T-cell (primary cell): ENCODE measurements at regions not wholly inside any gene's neighbourhood (a gene's known extent, or its start where the extent isn't known, plus 50 kb on each side); places are given as distances from the start of the nearest gene placed in this dataset.
A peak's percentile ranks its signal among the peaks of the same experiment; 100 is the strongest.

Experiments used
- ATAC-seq, 4 experiments: fragments of 200-7000 bp in 3 of 4; fragments of 150-1000 bp in 1 of 4; cut with Tn5 transposase; replicated peaks in 1 of 4; 1 replicate in 3 of 4; 2 replicates in 1 of 4; pipeline ENCODE4 v1.10.0; 2021; ENCODE audit warnings: moderate library complexity in 3 of 4, mild to moderate bottlenecking in 2 of 4, moderate number of reproducible peaks in 1 of 4
- CTCF ChIA-PET, 2 donors: fragments of 300-600 bp; sonication (Branson Sonifier 250); formaldehyde crosslinking; loops; one replicate each; lab custom pipeline; 2022; ENCODE audit warnings: antibody characterized with exemption in 2 of 2; lab: Charles Lee
- POLR2A ChIA-PET, 2 donors: fragments of 300-600 bp; sonication (Branson Sonifier 250); formaldehyde crosslinking; loops; one replicate each; lab custom pipeline; 2022; ENCODE audit warnings: antibody characterized with exemption in 2 of 2; lab: Charles Lee
- DNase-seq, 35 experiments: peaks; one replicate each; pipeline versions ENCODE4 v3.0.0 to v3.0.0-alpha.2; 2013 to 2023
- H3K27ac ChIP-seq: one replicate; pipeline ENCODE4 v1.5.1; 2013; ENCODE audit warnings: low read length
- H3K27me3 ChIP-seq, 2 experiments: replicated peaks in 1 of 2; 1 replicate in 1 of 2; 2 replicates in 1 of 2; pipeline versions ENCODE4 v1.6.1 to v1.7.0; 2013; ENCODE audit warnings: low read length in 1 of 2, mixed read lengths in 1 of 2; ENCODE audit not compliant: control insufficient read depth in 2 of 2, insufficient read depth in 2 of 2; ENCODE audit errors: extremely low read depth in 1 of 2
- H3K36me3 ChIP-seq, 2 donors: 1 replicate in 1 of 2; 2 replicates in 1 of 2; pipeline versions ENCODE4 v1.6.1 to v1.7.0; 2013; ENCODE audit warnings: low read length in 1 of 2; ENCODE audit not compliant: control insufficient read depth in 2 of 2, insufficient read depth in 1 of 2; ENCODE audit errors: extremely low read depth in 1 of 2
- H3K4me1 ChIP-seq, 2 experiments: 1 replicate in 1 of 2; 2 replicates in 1 of 2; pipeline versions ENCODE4 v1.6.1 to v1.7.0; 2013; ENCODE audit warnings: low read length in 2 of 2, mixed read lengths in 1 of 2; ENCODE audit not compliant: insufficient read depth in 2 of 2, control insufficient read depth in 1 of 2; ENCODE audit errors: extremely low read depth in 1 of 2
- H3K4me3 ChIP-seq, 2 donors: 1 replicate in 1 of 2; 2 replicates in 1 of 2; pipeline versions ENCODE4 v1.5.1 to v1.7.0; 2013; ENCODE audit warnings: mild to moderate bottlenecking in 2 of 2, low read length in 1 of 2, moderate library complexity in 1 of 2; ENCODE audit not compliant: control insufficient read depth in 1 of 2; ENCODE audit errors: extremely low read depth in 1 of 2
- H3K9me3 ChIP-seq: 2 replicates; pipeline ENCODE4 v1.7.0; 2013
- H3K27ac Mint-ChIP-seq, 2 donors: one replicate each; pipeline ENCODE4 v1.8.0; 2020 to 2021; ENCODE audit warnings: mild to moderate bottlenecking in 2 of 2, mixed read lengths in 2 of 2
- H3K27me3 Mint-ChIP-seq, 2 donors: one replicate each; pipeline ENCODE4 v1.8.0; 2021 to 2022; ENCODE audit warnings: mixed read lengths in 2 of 2
- H3K36me3 Mint-ChIP-seq: one replicate; pipeline ENCODE4 v1.8.0; 2021; ENCODE audit warnings: mixed read lengths
- H3K4me1 Mint-ChIP-seq, 3 donors: one replicate each; pipeline ENCODE4 v1.8.0; 2020 to 2022; ENCODE audit warnings: mixed read lengths in 3 of 3, mild to moderate bottlenecking in 1 of 3
- H3K4me3 Mint-ChIP-seq, 3 donors: one replicate each; pipeline ENCODE4 v1.8.0; 2020 to 2022; ENCODE audit warnings: mild to moderate bottlenecking in 3 of 3, mixed read lengths in 3 of 3, moderate library complexity in 3 of 3
- H3K9me3 Mint-ChIP-seq, 3 donors: one replicate each; pipeline ENCODE4 v1.8.0; 2020 to 2022; ENCODE audit warnings: mixed read lengths in 3 of 3
- WGBS: methylation state at CpG from one replicate; pipeline ENCODE4 v1.1.5; 2013; ENCODE audit warnings: missing lambda C conversion rate; ENCODE audit not compliant: insufficient coverage; 5-methylcytosine and 5-hydroxymethylcytosine counted together

DNA sequence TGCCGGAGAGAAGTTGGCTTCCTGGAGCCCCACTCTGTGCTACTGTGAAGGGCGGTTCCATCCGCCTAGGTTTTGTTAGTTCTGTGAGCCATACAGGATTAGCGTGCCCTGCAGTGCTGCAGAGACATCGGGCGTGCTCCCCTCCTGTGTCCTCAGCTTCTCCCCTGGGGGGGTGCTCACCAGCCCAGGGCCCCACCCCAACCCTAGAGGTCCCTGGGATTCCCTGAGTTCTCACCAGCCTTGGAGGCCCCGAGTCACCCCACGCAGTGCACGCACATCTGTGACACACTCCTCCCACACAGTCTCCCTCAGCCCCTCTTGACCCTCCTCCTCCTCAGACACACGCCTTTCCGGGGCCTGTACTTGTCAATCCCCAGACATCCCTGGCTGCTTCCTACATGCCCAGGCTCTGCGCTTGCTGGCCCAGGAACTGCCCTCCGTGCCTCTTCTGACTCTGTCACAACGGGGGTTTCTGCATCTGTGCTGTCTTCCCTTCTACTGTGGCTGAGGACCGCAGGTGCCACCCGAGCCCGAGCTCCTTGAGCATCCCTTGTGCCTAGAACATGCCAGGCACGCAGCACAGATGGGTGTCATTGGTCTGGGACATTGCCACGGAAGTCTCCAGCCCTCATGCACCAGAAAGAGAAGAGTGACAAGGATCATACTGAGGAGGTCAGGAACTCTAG, 123.2 kb upstream of the RPS6KA2 start:
- Mint-ChIP-seq H3K4me3 (peak overlapping the region in 1 of 3 donors; percentile 51), H3K27ac (no peak overlapping the region), H3K36me3 (peaks cover 5% of the 10 kb centered on the region), H3K4me1 (peaks cover 9 to 12% (median 12%) of the 10 kb centered on the region in 3 donors), H3K27me3 (peaks cover 8 to 10% of the 10 kb centered on the region in 2 donors), H3K9me3 (no peaks in the 10 kb centered on the region)
- H3K4me1 ChIP-seq = peaks cover 13 to 17% of the 10 kb centered on the region in 2 experiments
- ATAC-seq = no peak
- ChIA-PET POLR2A (no interaction called here), CTCF (no interaction called here)
- peaks cover 0 to 12% of the 10 kb centered on the region in 2 experiments for H3K27me3 ChIP-seq
- DNase-seq = no peak
- H3K36me3 ChIP-seq = no peaks in the 10 kb centered on the region
- WGBS = 87% methylated on average over 16 of the region's 19 CpGs
- no peak overlapping the region for H3K27ac ChIP-seq
- peak overlapping the region in 1 of 2 donors; percentile 68 for H3K4me3 ChIP-seq
- H3K9me3 ChIP-seq = no peaks in the 10 kb centered on the region

DNA sequence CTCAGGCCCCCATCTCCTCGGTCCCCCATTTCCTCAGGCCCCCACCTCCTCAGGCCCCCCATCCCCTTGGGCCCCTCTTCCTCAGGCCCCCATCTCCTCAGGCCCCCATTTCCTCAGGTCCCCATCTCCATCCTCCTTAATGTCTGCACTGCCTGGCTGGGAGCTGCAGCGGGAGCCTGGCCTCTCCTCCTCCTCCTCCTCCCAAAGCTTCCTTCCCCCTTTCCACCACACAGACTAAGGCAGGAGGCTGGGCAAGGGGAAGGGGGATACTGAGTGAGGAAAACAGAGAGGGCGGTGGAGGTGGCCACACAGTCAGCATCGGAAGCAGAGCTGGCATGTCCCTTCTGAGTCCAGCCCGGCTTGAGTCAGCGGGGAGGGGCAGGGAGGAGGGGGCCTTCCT, 122.6 kb upstream of the RPS6KA2 start:
- Histone ChIP-seq H3K36me3 (no peaks in the 10 kb centered on the region), H3K4me1 (peaks cover 13 to 17% of the 10 kb centered on the region in 2 experiments), H3K27me3 (peaks cover 0 to 13% of the 10 kb centered on the region in 2 experiments), H3K27ac (no peak overlapping the region), H3K4me3 (no peak overlapping the region), H3K9me3 (no peaks in the 10 kb centered on the region)
- POLR2A ChIA-PET = no interaction called here
- no peak overlapping the region for H3K27ac Mint-ChIP-seq
- 96% methylated on average over 4 of the region's 6 CpGs for WGBS
- H3K27me3 Mint-ChIP-seq = peaks cover 8 to 10% of the 10 kb centered on the region in 2 donors
- H3K4me3 Mint-ChIP-seq = no peak overlapping the region
- ATAC-seq (no peak), DNase-seq (no peak)
- peaks cover 9 to 12% (median 12%) of the 10 kb centered on the region in 3 donors for H3K4me1 Mint-ChIP-seq
- CTCF ChIA-PET = no interaction called here
- H3K9me3 Mint-ChIP-seq = no peaks in the 10 kb centered on the region
- H3K36me3 Mint-ChIP-seq = peaks cover 5% of the 10 kb centered on the region

DNA sequence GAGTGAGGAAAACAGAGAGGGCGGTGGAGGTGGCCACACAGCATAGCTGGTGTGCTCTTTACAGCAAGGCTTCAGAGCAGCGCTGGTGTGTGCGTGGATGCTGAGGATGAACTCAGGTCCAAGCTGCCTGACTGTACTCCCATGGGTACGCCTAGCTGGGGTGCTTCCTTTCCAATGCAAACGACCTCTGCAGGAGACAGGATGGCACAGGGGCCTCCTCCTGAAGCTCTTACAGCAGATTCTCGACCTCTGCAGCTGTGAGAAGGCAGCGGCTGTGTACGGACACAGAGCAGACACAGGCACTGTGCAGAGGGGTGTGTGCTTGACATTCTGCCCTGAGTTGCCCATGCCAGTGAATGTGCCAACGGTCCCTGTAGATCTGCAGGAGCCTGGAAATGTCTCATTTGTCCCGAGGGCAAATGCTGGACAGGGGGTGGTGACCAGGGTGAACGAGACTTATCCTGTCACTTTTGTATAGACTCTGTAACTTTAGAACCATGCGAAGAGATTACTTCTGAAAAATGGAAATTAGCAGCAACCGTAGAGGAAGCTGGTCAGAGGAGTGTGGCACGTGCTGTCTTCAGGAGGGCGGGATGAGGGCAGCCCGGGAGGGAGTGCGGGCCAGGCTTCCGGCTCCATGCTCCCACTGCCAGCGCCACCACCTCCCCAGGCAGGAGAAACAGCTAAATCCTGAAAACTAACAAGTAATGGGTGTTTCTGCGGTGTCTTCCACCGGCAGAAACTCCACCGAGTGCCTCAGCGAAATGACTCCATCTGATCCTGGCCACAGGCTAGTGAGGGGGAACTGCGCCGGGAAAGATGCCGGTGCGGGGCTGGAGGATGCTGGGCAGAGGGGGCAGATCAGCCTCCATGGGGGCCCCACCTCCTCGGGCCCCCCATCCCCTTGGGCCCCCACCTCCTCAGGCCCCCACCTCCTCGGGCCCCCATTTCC, 120.9 kb upstream of the RPS6KA2 start:
- Histone ChIP-seq H3K4me3 (no peak overlapping the region), H3K36me3 (no peaks in the 10 kb centered on the region), H3K27me3 (peaks cover 0 to 14% of the 10 kb centered on the region in 2 experiments), H3K9me3 (no peaks in the 10 kb centered on the region), H3K4me1 (peaks cover 13 to 17% of the 10 kb centered on the region in 2 experiments), H3K27ac (no peak overlapping the region)
- H3K27ac Mint-ChIP-seq = no peak overlapping the region
- H3K27me3 Mint-ChIP-seq = peaks cover 4 to 10% of the 10 kb centered on the region in 2 donors
- ChIA-PET CTCF (no interaction called here), POLR2A (no interaction called here)
- DNase-seq = no peak
- peaks cover 9 to 12% (median 12%) of the 10 kb centered on the region in 3 donors for H3K4me1 Mint-ChIP-seq
- 66% methylated on average over 20 of the region's 29 CpGs for WGBS
- ATAC-seq = no peak
- no peaks in the 10 kb centered on the region for H3K36me3 Mint-ChIP-seq
- no peaks in the 10 kb centered on the region for H3K9me3 Mint-ChIP-seq
- H3K4me3 Mint-ChIP-seq = no peak overlapping the region

DNA sequence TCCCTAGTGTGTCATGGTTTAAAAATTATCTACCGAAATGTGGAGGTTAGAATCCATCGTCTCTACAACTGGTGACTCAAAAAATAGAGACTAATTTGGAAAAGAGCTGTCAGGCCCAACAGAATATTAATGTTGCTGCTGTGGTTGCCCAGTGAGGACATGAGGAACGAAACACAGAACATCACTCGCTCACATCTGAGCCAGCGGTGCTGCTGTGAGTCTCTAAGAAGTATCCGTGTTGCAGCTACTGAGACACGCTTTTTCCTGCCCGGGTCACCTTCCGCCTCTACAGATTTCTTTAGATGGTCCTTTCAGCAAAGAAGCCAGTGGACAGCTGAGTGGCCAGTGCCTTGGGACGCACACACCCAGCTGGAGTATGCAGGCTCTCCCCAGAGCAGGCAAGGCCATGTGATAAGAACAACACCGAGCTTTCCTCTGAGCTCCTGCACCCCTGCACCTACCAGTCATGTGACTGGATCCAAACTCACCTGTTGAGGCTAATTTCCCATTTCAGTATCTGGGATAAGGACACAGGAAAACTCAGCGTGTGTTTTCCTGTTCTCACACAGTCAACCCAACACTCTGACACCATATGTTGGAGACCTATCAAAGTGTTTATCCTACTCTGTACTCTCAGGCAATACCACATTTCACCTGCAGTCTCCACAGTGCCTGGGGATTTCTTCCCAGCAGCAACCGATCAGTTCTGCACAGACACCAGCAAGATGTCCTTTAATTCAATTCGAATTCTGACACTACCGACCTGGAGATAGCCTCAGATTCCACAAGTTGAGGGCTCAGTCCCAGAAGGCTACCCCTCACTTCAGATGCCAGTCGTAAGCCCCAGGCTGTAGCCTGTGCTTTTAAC, 119.0 kb upstream of the RPS6KA2 start:
- H3K4me1 ChIP-seq = peaks cover 12 to 13% of the 10 kb centered on the region in 2 experiments
- no peak for DNase-seq
- Mint-ChIP-seq H3K9me3 (no peaks in the 10 kb centered on the region), H3K27ac (no peak overlapping the region), H3K4me1 (peaks cover 7 to 8% (median 8%) of the 10 kb centered on the region in 3 donors), H3K36me3 (no peaks in the 10 kb centered on the region), H3K4me3 (no peak overlapping the region), H3K27me3 (peaks cover 4 to 5% of the 10 kb centered on the region in 2 donors)
- no peak overlapping the region for H3K27ac ChIP-seq
- CTCF ChIA-PET = no interaction called here
- H3K4me3 ChIP-seq = no peak overlapping the region
- ATAC-seq = no peak
- H3K36me3 ChIP-seq = no peaks in the 10 kb centered on the region
- no peaks in the 10 kb centered on the region for H3K9me3 ChIP-seq
- POLR2A ChIA-PET = no interaction called here
- 93% methylated on average over 14 of the region's 16 CpGs for WGBS
- peaks cover 0 to 10% of the 10 kb centered on the region in 2 experiments for H3K27me3 ChIP-seq

DNA sequence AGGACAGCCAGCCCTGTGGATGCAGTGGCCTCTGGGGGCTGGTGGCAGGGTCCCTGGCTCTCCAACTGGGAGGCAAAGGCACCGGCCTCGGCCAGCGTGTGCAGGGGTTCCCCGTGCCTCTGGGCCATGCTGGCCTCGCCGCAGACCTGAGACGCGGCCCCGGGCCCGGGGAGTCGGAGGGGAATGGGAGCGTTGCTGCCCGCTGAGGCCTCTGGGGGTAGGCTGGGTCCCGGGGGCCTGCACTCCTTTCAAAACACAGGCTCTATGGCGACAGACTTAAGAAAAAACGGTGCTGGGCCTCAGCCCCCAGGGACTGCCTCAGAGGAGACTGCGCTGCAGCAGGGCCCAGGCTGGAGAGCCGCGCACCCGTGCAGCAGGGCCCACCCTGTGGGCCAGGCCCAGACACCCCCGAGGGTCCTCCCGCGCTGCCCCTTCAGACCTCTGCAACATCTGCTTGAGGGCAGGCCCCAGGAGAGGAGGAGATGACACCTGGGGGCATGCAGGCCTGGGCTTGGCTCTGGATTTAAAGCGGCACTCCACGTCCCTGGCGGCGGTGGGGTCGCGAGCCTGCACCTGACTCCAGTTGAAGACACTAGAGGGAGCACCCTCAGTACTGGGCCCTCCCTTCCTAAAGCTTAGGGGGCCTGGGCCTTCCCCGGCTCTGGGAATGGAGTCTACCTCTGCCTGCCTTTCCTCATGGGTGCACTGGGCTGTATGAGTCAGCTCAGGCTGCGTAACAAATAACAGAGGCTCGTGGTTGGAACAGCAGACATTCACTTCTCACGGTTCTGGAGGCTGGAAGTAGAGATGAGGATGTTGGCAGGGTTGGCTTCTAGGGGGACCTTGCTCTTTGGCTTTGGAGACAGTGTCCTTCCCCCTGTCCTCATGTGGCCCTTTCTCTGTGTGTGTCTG, 117.4 kb upstream of the RPS6KA2 start:
- ChIA-PET CTCF (no interaction called here), POLR2A (no interaction called here)
- H3K9me3 ChIP-seq = no peaks in the 10 kb centered on the region
- H3K4me1 ChIP-seq = no peaks in the 10 kb centered on the region
- H3K27me3 Mint-ChIP-seq = no peaks in the 10 kb centered on the region
- H3K4me3 ChIP-seq = no peak overlapping the region
- DNase-seq (no peak), ATAC-seq (no peak)
- WGBS = 95% methylated on average over 24 of the region's 33 CpGs
- H3K4me1 Mint-ChIP-seq = peaks cover 0 to 2% (median 0%) of the 10 kb centered on the region in 3 donors
- no peak overlapping the region for H3K27ac ChIP-seq
- no peak overlapping the region for H3K27ac Mint-ChIP-seq
- no peaks in the 10 kb centered on the region for H3K9me3 Mint-ChIP-seq
- H3K4me3 Mint-ChIP-seq = no peak overlapping the region
- peaks cover 0 to 5% of the 10 kb centered on the region in 2 experiments for H3K27me3 ChIP-seq
- H3K36me3 Mint-ChIP-seq = no peaks in the 10 kb centered on the region
- H3K36me3 ChIP-seq = no peaks in the 10 kb centered on the region
